ENCODE measurements at regions not wholly inside any gene's neighbourhood (a gene's known extent, or its start where the extent isn't known, plus 50 kb on each side); places are given as distances from the start of the nearest gene placed in this dataset.

DNA sequence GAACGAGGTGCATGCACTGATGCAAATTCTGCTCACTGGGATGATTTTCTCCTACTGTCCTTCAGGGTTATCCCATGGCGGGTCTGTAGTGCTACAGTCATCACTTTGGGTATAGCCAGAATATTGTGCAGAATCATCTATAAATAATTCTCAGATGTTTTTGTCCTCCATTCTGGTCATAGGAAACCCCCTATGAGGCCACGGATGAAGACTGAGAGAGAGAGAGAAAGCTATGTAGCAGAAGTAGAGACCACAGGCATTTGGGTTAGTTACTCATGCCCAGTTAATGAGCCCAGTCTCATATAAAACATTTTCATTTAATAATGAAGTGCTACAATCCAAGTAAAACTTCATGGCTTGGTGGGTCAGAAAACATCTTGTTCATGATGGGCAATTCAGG, 145.1 kb upstream of the PLN start:
- no peak for TF ChIP-seq RCOR1 (IDR thresholded peaks at IDR 0.05; ENCODE audit: borderline replicate concordance in 1 of 2, low read depth in 2 of 2, low read length in 2 of 2)
- no peak for TF ChIP-seq POLR2A (conservative IDR thresholded peaks at IDR 0.05)
- no peak for TF ChIP-seq SIN3B (IDR thresholded peaks at IDR 0.05; ENCODE audit: low read depth)
- TF ChIP-seq ILF3 (IDR thresholded peaks at IDR 0.05; ENCODE audit: borderline replicate concordance), result no peak
- no peak for TF ChIP-seq YBX1 (IDR thresholded peaks at IDR 0.05)
- TF ChIP-seq NFATC3 (IDR thresholded peaks at IDR 0.05), result no peak

Data from K562 (cell line).